SK-N-SH treated with all-trans-retinoic acid at 6 μM for 48 hours (cell line): ENCODE measurements at regions not wholly inside any gene's neighbourhood (a gene's known extent, or its start where the extent isn't known, plus 50 kb on each side); places are given as distances from the start of the nearest gene placed in this dataset.

ENCODE experiments used
- ATAC-seq: fragments of 200-7000 bp; cut with Tn5 transposase; 3 replicates; pipeline ENCODE4 v1.9.1; 2020; ENCODE audit warnings: mild to moderate bottlenecking, moderate library complexity
- CREB5 ChIP-seq: fragments of 250-450 bp; sonication (Bioruptor Pico); IDR thresholded peaks from 2 replicates; pipeline ENCODE4 v1.5.1; 2020; ENCODE audit warnings: low read depth, mild to moderate bottlenecking, moderate library complexity
- CSDC2 ChIP-seq: fragments of 250-450 bp; sonication (Bioruptor Pico); IDR thresholded peaks from 2 replicates; pipeline ENCODE4 v1.5.0; 2020; ENCODE audit warnings: mild to moderate bottlenecking, moderate library complexity
- CSRNP3 ChIP-seq: fragments of 250-450 bp; sonication (Bioruptor Pico); IDR thresholded peaks from 2 replicates; pipeline ENCODE4 v1.5.1; 2021; ENCODE audit warnings: mild to moderate bottlenecking, moderate library complexity
- ESRRG ChIP-seq: fragments of 250-450 bp; sonication (Bioruptor Pico); IDR thresholded peaks from 2 replicates; pipeline ENCODE4 v1.6.1; 2021; ENCODE audit warnings: mild to moderate bottlenecking
- GLIS3 ChIP-seq: fragments of 250-450 bp; sonication (Bioruptor Pico); IDR thresholded peaks from 2 replicates; pipeline ENCODE4 v1.5.0; 2020; ENCODE audit warnings: mild to moderate bottlenecking, moderate library complexity
- ISL1 ChIP-seq: fragments of 250-450 bp; sonication (Bioruptor Pico); IDR thresholded peaks from 2 replicates; pipeline ENCODE4 v2.1.2; 2022; ENCODE audit warnings: mild to moderate bottlenecking, moderate library complexity
- OSR1 ChIP-seq: fragments of 250-450 bp; sonication (Bioruptor Pico); IDR thresholded peaks from 2 replicates; pipeline ENCODE4 v1.8.0; 2022; ENCODE audit warnings: moderate library complexity, mild to moderate bottlenecking, inconsistent platforms
- PPARA ChIP-seq: fragments of 250-450 bp; sonication (Bioruptor Pico); IDR thresholded peaks from 2 replicates; pipeline ENCODE4 v1.5.0; 2020; ENCODE audit warnings: mild to moderate bottlenecking, borderline replicate concordance
- RARB ChIP-seq: fragments of 250-450 bp; sonication (Bioruptor Pico); IDR thresholded peaks from 2 replicates; pipeline ENCODE4 v1.8.0; 2021; ENCODE audit warnings: mild to moderate bottlenecking, moderate library complexity
- SNAI2 ChIP-seq: fragments of 250-450 bp; sonication (Bioruptor Pico); IDR thresholded peaks from 2 replicates; pipeline ENCODE4 v1.5.0; 2020; ENCODE audit warnings: mild to moderate bottlenecking, moderate library complexity
- TCF4 ChIP-seq: fragments of 250-450 bp; sonication (Bioruptor Pico); IDR thresholded peaks from 2 replicates; pipeline ENCODE4 v1.8.0; 2021; ENCODE audit warnings: mild to moderate bottlenecking, moderate library complexity, borderline replicate concordance
- TOX ChIP-seq: fragments of 250-450 bp; sonication (Bioruptor Pico); IDR thresholded peaks from 2 replicates; pipeline ENCODE4 v1.8.0; 2021; ENCODE audit warnings: mild to moderate bottlenecking, moderate library complexity, borderline replicate concordance
- TSHZ2 ChIP-seq: fragments of 250-450 bp; sonication (Bioruptor Pico); IDR thresholded peaks from 2 replicates; pipeline ENCODE4 v1.5.0; 2020; ENCODE audit warnings: mild to moderate bottlenecking, moderate library complexity
- ZC3H10 ChIP-seq: fragments of 250-450 bp; sonication (Bioruptor Pico); IDR thresholded peaks from 2 replicates; pipeline ENCODE4 v1.5.1; 2021; ENCODE audit warnings: mild to moderate bottlenecking, moderate library complexity
- ZFP3 ChIP-seq: fragments of 250-450 bp; sonication (Bioruptor Pico); IDR thresholded peaks from 2 replicates; pipeline ENCODE4 v1.5.0; 2020; ENCODE audit warnings: mild to moderate bottlenecking, moderate library complexity
- ZNF565 ChIP-seq: fragments of 450-650 bp; formaldehyde crosslinking; conservative IDR thresholded peaks from 2 replicates; pipeline ENCODE4 v1.5.0; 2020; ENCODE audit warnings: low read depth, mild to moderate bottlenecking, moderate library complexity
- ZNF70 ChIP-seq: fragments of 450-650 bp; formaldehyde crosslinking; IDR thresholded peaks from 2 replicates; pipeline ENCODE4 v1.5.0; 2020; ENCODE audit warnings: mild to moderate bottlenecking, moderate library complexity
- ZNF8 ChIP-seq: fragments of 450-650 bp; formaldehyde crosslinking; IDR thresholded peaks from 2 replicates; pipeline ENCODE4 v1.5.0; 2020; ENCODE audit warnings: mild to moderate bottlenecking, moderate library complexity

- ATAC-seq: no peak
- no peak for TF ChIP-seq OSR1 (CRISPR knock-in tag)
- no peak for TF ChIP-seq GLIS3 (CRISPR knock-in tag)
- no peak for TF ChIP-seq CSDC2 (CRISPR knock-in tag)
- no peak for TF ChIP-seq CREB5 (CRISPR knock-in tag)
- no peak for TF ChIP-seq ZFP3 (CRISPR knock-in tag)
- no peak for TF ChIP-seq SNAI2 (CRISPR knock-in tag)
- no peak for TF ChIP-seq ZNF70 (CRISPR knock-in tag)
- TF ChIP-seq ZNF8: no peak
- TF ChIP-seq RARB (CRISPR knock-in tag): no peak
- TF ChIP-seq TOX (CRISPR knock-in tag): no peak
- no peak for TF ChIP-seq ESRRG (CRISPR knock-in tag)
- TF ChIP-seq PPARA (CRISPR knock-in tag): no peak
- TF ChIP-seq CSRNP3 (CRISPR knock-in tag): no peak
These were observed 303.7 kb downstream of the UTRN start for GRCh38 chr6:144588697-144589325.

- TF ChIP-seq TSHZ2 (CRISPR knock-in tag): no peak
- TF ChIP-seq ZC3H10 (CRISPR knock-in tag): no peak
- TF ChIP-seq ESRRG (CRISPR knock-in tag): no peak
- TF ChIP-seq TOX (CRISPR knock-in tag): no peak
- TF ChIP-seq TCF4 (CRISPR knock-in tag): no peak
- TF ChIP-seq CSDC2 (CRISPR knock-in tag): no peak
- no peak for TF ChIP-seq ISL1 (CRISPR knock-in tag)
- ATAC-seq: no peak
These were observed 305.4 kb downstream of the UTRN start for GRCh38 chr6:144590532-144590931.

GRCh38 chr6:144593392-144593791, 308.3 kb downstream of the UTRN start:
- no peak for TF ChIP-seq SNAI2 (CRISPR knock-in tag)
- TF ChIP-seq, all 23 proteins: peak for 0
- ATAC-seq: no peak

GRCh38 chr6:144594585-144594984, 309.4 kb downstream of the UTRN start:
- no peak for TF ChIP-seq ZC3H10 (CRISPR knock-in tag)
- TF ChIP-seq ZFP3 (CRISPR knock-in tag): no peak
- no peak for TF ChIP-seq PPARA (CRISPR knock-in tag)
- no peak for TF ChIP-seq OSR1 (CRISPR knock-in tag)
- no peak for TF ChIP-seq ISL1 (CRISPR knock-in tag)
- no peak for TF ChIP-seq ZNF70 (CRISPR knock-in tag)
- TF ChIP-seq RARB (CRISPR knock-in tag): no peak
- TF ChIP-seq TCF4 (CRISPR knock-in tag): no peak
- ATAC-seq: no peak

GRCh38 chr6:144595266-144595665, 310.1 kb downstream of the UTRN start:
- TF ChIP-seq TSHZ2 (CRISPR knock-in tag) (no peak), ZNF565 (no peak), ISL1 (CRISPR knock-in tag) (no peak), ZC3H10 (CRISPR knock-in tag) (no peak)
- no peak for ATAC-seq
